22Rv1 (cell line): ENCODE measurements at regions not wholly inside any gene's neighbourhood (a gene's known extent, or its start where the extent isn't known, plus 50 kb on each side); places are given as distances from the start of the nearest gene placed in this dataset.

Source experiments
- CTCF ChIP-seq: fragments of 450-650 bp; IDR thresholded peaks from 2 replicates; pipeline ENCODE4 v1.5.1; 2017; ENCODE audit warnings: mild to moderate bottlenecking
- ZFX ChIP-seq: fragments of 450-650 bp; IDR thresholded peaks from 2 replicates; pipeline ENCODE4 v1.6.1; 2017; ENCODE audit warnings: antibody characterized with exemption, borderline replicate concordance

GRCh38 chr3:193978486-193978885, 157.5 kb upstream of the HES1 start:
- no peak for TF ChIP-seq CTCF
- TF ChIP-seq ZFX: no peak
